HL-60 (cell line): ENCODE measurements at regions not wholly inside any gene's neighbourhood (a gene's known extent, or its start where the extent isn't known, plus 50 kb on each side); places are given as distances from the start of the nearest gene placed in this dataset.

Source experiments
- DNase-seq, 2 experiments: peaks; one replicate each; pipeline ENCODE4 v3.0.0-alpha.2; 2010 to 2020; ENCODE audit warnings: low read depth in 1 of 2, low spot score in 1 of 2
- H3K27ac ChIP-seq: fragments of 250-450 bp; sonication (Bioruptor Pico); replicated peaks from 2 replicates; pipeline ENCODE4 v1.5.1; 2020; ENCODE audit warnings: mild to moderate bottlenecking, moderate library complexity
- H3K27me3 ChIP-seq: fragments of 250-450 bp; sonication (Bioruptor Pico); 2 replicates; pipeline ENCODE4 v1.5.1; 2021; ENCODE audit warnings: mild to moderate bottlenecking, moderate library complexity; ENCODE audit not compliant: insufficient read depth, poor library complexity, severe bottlenecking
- H3K4me3 ChIP-seq: replicated peaks from 2 replicates; pipeline ENCODE4 v1.5.1; 2011; ENCODE audit warnings: mild to moderate bottlenecking, control low read depth, low read length; ENCODE audit not compliant: insufficient read depth
- GABPA ChIP-seq: IDR thresholded peaks from 2 replicates; pipeline ENCODE4 v1.6.1; 2012; ENCODE audit warnings: low read depth
- POLR2AphosphoS5 ChIP-seq: IDR thresholded peaks from 2 replicates; pipeline ENCODE4 v1.6.1; 2012; ENCODE audit warnings: low read depth
- SPI1 ChIP-seq: IDR thresholded peaks from 2 replicates; pipeline ENCODE4 v1.6.1; 2012; ENCODE audit warnings: low read depth, mild to moderate bottlenecking, borderline replicate concordance
- TF ChIP-seq, protein P1 (sequence below): IDR thresholded peaks from 2 replicates; pipeline ENCODE4 v1.6.1; 2012; ENCODE audit warnings: low read depth; ENCODE audit not compliant: insufficient replicate concordance
- TF ChIP-seq, protein P2 (sequence below): IDR thresholded peaks from one replicate; pipeline ENCODE4 v1.5.1; 2011; ENCODE audit warnings: low read length, control low read depth, inconsistent platforms; ENCODE audit not compliant: insufficient read depth

DNA sequence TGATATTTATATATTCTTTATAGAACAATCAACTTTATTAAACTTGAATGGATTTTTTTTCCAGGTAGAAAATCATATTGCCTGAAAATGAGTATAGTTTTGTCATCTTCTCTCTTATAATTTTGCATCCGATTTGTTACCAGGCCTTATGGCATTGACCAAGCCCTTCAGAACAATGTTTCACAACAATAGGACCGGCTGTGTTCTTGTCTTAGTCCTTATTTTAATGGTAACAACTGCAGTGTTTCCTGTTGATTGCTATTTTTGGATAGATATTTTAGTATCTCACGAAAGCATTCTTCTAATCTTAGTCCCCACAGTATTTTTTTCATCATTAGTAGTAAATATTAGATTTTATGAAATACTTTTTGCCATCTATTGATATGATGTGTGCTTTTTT is 88.1 kb upstream of the ANKRD34C start:
- Histone ChIP-seq H3K27ac (no peak overlapping the region), H3K27me3 (peaks cover 8% of the 10 kb centered on the region), H3K4me3 (no peak overlapping the region)
- no peak for TF ChIP-seq SPI1
- TF ChIP-seq POLR2AphosphoS5: no peak
- TF ChIP-seq, protein P1, sequence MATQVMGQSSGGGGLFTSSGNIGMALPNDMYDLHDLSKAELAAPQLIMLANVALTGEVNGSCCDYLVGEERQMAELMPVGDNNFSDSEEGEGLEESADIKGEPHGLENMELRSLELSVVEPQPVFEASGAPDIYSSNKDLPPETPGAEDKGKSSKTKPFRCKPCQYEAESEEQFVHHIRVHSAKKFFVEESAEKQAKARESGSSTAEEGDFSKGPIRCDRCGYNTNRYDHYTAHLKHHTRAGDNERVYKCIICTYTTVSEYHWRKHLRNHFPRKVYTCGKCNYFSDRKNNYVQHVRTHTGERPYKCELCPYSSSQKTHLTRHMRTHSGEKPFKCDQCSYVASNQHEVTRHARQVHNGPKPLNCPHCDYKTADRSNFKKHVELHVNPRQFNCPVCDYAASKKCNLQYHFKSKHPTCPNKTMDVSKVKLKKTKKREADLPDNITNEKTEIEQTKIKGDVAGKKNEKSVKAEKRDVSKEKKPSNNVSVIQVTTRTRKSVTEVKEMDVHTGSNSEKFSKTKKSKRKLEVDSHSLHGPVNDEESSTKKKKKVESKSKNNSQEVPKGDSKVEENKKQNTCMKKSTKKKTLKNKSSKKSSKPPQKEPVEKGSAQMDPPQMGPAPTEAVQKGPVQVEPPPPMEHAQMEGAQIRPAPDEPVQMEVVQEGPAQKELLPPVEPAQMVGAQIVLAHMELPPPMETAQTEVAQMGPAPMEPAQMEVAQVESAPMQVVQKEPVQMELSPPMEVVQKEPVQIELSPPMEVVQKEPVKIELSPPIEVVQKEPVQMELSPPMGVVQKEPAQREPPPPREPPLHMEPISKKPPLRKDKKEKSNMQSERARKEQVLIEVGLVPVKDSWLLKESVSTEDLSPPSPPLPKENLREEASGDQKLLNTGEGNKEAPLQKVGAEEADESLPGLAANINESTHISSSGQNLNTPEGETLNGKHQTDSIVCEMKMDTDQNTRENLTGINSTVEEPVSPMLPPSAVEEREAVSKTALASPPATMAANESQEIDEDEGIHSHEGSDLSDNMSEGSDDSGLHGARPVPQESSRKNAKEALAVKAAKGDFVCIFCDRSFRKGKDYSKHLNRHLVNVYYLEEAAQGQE: no peak
- no peak for DNase-seq

DNA sequence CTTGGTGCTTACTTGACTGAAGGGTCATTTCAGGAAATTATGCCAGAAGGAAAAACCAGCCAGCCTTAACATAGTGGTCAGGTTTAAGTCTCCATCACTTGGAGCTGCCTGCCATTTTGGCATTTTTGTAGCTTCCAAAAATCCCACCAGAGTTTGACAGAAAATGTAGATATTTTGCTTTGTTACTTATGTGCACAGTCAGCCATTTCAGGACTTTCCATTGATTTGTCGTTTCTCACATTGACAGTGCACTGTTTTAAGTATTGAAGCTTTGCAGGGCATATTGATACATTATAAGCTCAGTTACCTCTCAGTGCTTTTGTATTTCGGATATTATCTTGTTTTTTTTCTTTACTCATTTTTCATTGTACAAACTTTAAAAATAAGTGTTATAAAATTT is 89.0 kb upstream of the ANKRD34C start:
- H3K27ac ChIP-seq: no peak overlapping the region
- no peak overlapping the region for H3K4me3 ChIP-seq
- TF ChIP-seq, protein P1: no peak
- no peak for TF ChIP-seq SPI1
- TF ChIP-seq, protein P2, sequence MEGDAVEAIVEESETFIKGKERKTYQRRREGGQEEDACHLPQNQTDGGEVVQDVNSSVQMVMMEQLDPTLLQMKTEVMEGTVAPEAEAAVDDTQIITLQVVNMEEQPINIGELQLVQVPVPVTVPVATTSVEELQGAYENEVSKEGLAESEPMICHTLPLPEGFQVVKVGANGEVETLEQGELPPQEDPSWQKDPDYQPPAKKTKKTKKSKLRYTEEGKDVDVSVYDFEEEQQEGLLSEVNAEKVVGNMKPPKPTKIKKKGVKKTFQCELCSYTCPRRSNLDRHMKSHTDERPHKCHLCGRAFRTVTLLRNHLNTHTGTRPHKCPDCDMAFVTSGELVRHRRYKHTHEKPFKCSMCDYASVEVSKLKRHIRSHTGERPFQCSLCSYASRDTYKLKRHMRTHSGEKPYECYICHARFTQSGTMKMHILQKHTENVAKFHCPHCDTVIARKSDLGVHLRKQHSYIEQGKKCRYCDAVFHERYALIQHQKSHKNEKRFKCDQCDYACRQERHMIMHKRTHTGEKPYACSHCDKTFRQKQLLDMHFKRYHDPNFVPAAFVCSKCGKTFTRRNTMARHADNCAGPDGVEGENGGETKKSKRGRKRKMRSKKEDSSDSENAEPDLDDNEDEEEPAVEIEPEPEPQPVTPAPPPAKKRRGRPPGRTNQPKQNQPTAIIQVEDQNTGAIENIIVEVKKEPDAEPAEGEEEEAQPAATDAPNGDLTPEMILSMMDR: no peak
- TF ChIP-seq POLR2AphosphoS5: no peak
- TF ChIP-seq GABPA: no peak
- peaks cover 8% of the 10 kb centered on the region for H3K27me3 ChIP-seq
- no peak for DNase-seq

DNA sequence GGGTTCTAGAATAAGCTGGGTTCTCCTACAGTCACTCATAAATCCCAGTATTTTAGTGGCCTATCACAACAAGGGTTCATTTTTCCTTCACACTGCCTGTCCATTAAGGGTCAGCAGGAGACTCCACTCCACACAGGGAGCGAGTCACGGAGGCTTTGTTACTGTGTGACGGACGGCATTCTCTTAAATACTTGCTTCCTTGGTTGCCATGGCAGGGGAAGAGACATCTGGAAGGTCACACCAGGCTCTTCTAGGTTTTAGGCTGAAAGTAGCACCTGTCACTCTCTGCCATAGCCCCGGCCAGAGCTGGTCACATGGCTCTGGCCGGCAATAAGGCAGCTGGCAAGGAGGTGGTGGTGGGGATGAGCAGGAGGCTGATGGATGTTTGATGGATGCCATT is 89.4 kb upstream of the ANKRD34C start:
- Histone ChIP-seq H3K4me3 (no peak overlapping the region), H3K27me3 (peaks cover 8% of the 10 kb centered on the region), H3K27ac (no peak overlapping the region)
- TF ChIP-seq GABPA (no peak), SPI1 (no peak), POLR2AphosphoS5 (no peak)
- TF ChIP-seq, protein P1: no peak
- TF ChIP-seq, protein P2: no peak
- DNase-seq: no peak
